Spinal cord (tissue), 9 donors: ENCODE measurements at regions not wholly inside any gene's neighbourhood (a gene's known extent, or its start where the extent isn't known, plus 50 kb on each side); places are given as distances from the start of the nearest gene placed in this dataset.

ENCODE experiments used
- DNase-seq, 6 donors: peaks; one replicate each; pipeline versions ENCODE4 v3.0.0 to v3.0.0-alpha.2; 2013 to 2015; ENCODE audit warnings: low spot score in 6 of 6, low read depth in 4 of 6
- H3K27ac ChIP-seq: one replicate; pipeline ENCODE4 v1.5.1; 2013; ENCODE audit warnings: low read depth, low read length, control low read depth
- H3K27me3 ChIP-seq: one replicate; pipeline ENCODE4 v1.6.1; 2013; ENCODE audit warnings: low read length; ENCODE audit not compliant: control insufficient read depth, insufficient read depth
- H3K36me3 ChIP-seq: one replicate; pipeline ENCODE4 v1.6.1; 2013; ENCODE audit warnings: low read length; ENCODE audit not compliant: control insufficient read depth, insufficient read depth
- H3K4me1 ChIP-seq: one replicate; pipeline ENCODE4 v1.6.1; 2013; ENCODE audit warnings: low read length; ENCODE audit not compliant: control insufficient read depth, insufficient read depth
- H3K4me3 ChIP-seq: one replicate; pipeline ENCODE4 v1.5.1; 2013; ENCODE audit warnings: low read depth, low read length, control low read depth
- H3K9me3 ChIP-seq: one replicate; pipeline ENCODE4 v1.6.1; 2013; ENCODE audit warnings: low read length; ENCODE audit not compliant: control insufficient read depth, insufficient read depth
- WGBS: methylation state at CpG from one replicate; pipeline ENCODE4 v1.1.5; 2013; ENCODE audit warnings: missing lambda C conversion rate; ENCODE audit not compliant: insufficient coverage; 5-methylcytosine and 5-hydroxymethylcytosine counted together
- donor health status: healthy.

DNA sequence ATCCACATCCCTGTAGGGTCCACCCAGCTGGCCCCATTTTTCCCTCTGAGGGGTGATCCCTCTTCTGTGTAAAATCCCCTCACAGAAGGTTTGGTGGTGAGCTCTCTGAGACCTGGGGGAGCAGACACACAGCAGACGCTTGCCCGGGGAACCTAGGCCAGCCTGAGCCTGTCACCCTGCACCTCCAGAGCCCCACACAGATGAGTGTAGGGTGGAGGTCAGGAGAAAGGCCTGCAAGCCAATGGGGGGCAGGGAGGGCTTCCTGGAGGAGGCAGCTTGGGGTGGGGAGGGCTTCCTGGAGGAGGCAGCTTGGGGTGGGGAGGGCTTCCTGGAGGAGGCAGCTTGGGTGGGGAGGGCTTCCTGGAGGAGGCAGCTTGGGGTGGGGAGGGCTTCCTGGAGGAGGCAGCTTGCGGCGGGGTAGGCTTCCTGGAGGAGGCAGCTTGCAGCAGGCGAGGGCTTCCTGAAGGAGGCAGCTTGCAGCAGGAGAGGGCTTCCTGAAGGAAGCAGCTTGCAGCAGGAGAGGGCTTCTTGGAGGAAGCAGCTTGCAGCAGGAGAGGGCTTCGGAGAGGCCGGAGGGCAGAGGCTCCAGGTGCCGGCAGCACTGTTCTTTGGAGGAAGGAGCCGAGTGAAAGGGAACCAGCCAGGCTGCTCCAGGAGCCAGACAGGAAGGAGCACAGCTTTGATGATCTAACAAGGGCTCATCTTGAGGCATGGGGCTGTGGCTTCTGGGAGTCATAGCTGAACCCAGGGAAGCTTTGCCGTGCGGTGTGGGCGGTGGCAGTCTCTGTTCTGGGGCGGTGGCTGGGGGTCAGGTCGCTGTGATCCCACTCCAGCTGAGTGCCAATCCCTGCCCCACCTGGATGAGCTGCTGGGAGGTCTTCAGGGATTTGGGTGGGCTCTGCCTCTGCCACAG is 83.7 kb upstream of the ZNF469 start:
- Histone ChIP-seq H3K27me3 (no peaks in the 10 kb centered on the region), H3K36me3 (peaks cover 3% of the 10 kb centered on the region), H3K27ac (no peak overlapping the region), H3K9me3 (no peaks in the 10 kb centered on the region), H3K4me1 (peaks cover 19% of the 10 kb centered on the region), H3K4me3 (no peak overlapping the region)
- no peak for DNase-seq
- 79% methylated on average over 12 of the region's 14 CpGs for WGBS

DNA sequence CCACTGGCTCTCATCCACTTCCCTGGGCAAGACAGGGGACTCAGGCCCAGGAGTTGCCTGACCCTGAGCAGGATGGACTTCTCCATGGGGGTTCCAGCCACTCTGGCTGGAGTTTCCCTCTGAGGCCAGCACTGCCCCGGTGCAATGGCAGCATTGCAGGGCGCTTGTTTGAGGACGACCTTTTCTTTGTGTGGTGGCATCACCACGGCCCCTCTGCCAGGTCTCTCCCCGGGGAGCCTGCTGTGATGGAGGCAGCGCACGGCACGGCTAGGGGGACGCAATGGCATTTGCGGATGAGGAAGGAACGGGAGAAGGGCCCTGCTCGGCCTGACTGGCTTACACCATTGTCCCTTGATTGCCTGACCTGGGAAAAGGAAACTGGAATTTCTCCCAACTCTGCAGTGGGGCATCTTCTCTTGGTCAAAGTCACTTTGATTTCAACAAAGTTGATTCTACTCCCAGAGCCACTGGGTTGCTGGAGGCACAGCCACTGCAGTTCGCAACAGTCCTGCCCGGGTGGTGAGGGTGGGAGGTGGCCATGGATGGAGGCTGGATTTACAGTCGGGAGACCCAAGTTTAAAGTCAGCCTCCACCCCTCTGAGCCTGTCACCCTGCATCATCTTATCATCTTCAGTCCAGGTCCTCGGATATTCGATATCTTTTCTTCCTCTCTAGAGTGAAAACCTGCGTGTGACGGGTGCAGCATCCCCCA is 82.9 kb upstream of the ZNF469 start:
- Histone ChIP-seq H3K36me3 (peaks cover 3% of the 10 kb centered on the region), H3K4me3 (no peak overlapping the region), H3K4me1 (peaks cover 26% of the 10 kb centered on the region), H3K9me3 (no peaks in the 10 kb centered on the region), H3K27ac (no peak overlapping the region), H3K27me3 (no peaks in the 10 kb centered on the region)
- 86% methylated on average over 17 of the region's 19 CpGs for WGBS
- no peak for DNase-seq

DNA sequence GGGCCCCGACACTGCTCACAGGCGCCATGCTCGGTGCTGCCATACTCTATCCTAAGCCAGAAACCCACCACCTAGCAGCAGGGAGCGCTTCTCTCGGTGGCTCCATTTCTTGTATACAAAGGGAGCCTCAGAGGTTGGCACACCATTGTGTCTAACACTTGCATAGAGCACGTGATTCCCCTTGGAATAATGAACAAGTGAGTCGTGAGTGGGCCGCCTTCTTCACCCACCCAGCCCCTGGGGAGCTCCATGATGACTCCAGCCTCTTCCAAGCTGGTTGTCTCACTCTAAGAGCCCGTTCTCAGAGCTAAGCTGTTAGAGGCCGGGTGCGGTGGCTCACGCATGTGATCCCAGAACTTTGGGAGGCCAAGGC is 82.3 kb upstream of the ZNF469 start:
- peaks cover 23% of the 10 kb centered on the region for H3K4me1 ChIP-seq
- H3K9me3 ChIP-seq: no peaks in the 10 kb centered on the region
- no peaks in the 10 kb centered on the region for H3K27me3 ChIP-seq
- 79% methylated on average over 12 of the region's 12 CpGs for WGBS
- no peak overlapping the region for H3K4me3 ChIP-seq
- no peak overlapping the region for H3K27ac ChIP-seq
- H3K36me3 ChIP-seq: peaks cover 3% of the 10 kb centered on the region
- DNase-seq: no peak

DNA sequence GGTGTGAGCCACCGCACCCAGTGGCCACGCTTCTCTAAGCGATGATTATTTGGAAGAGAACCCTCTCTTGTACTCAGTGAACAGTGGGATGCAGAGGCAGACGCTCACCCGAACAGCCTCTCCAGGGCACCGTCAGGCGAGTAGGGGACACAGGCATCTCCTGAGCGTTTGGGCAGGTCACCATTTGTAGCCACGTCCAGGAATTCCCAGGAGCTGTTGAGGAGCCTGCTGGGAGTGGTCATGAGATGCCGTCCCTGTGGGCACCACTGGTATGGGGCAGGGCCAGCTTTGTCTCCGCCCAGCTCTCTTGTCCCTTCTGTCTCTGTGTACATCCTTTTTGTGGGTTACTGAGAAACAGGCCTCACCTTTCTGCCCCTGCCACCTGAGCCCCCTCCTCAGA is 81.3 kb upstream of the ZNF469 start:
- Histone ChIP-seq H3K4me1 (peaks cover 19% of the 10 kb centered on the region), H3K36me3 (peaks cover 3% of the 10 kb centered on the region)
- 90% methylated on average over 11 of the region's 11 CpGs for WGBS

DNA sequence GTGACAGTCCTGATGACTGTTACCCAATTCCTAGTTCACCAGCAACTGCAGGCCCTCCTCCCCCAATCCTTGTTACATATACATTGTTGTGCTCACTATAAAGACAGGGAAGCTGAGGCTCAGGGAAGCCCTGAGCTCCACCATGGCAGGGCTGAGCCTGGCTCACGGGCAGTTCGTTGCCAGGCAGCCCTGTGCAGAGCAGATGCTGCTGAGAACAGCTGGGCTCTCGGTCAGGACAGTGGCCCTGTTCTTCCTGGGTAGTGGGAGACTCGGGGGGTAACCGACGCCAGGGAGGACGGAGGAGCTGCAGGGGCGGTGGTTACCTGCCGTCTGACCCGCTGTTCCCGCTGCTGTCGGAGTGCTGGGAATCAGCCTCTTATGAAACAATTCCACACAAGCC is 80.9 kb upstream of the ZNF469 start:
- peaks cover 20% of the 10 kb centered on the region for H3K4me1 ChIP-seq
- H3K27me3 ChIP-seq: no peaks in the 10 kb centered on the region
- no peaks in the 10 kb centered on the region for H3K9me3 ChIP-seq
- H3K36me3 ChIP-seq: peaks cover 3% of the 10 kb centered on the region
- H3K27ac ChIP-seq: no peak overlapping the region
- no peak overlapping the region for H3K4me3 ChIP-seq
- 55% methylated on average over 7 of the region's 12 CpGs for WGBS
- no peak for DNase-seq

More for the DNA sequence above, 81.3 kb upstream of the ZNF469 start:
- DNase-seq: no peak
- H3K9me3 ChIP-seq: no peaks in the 10 kb centered on the region
- H3K27ac ChIP-seq: no peak overlapping the region
- no peaks in the 10 kb centered on the region for H3K27me3 ChIP-seq
- H3K4me3 ChIP-seq: no peak overlapping the region

DNA sequence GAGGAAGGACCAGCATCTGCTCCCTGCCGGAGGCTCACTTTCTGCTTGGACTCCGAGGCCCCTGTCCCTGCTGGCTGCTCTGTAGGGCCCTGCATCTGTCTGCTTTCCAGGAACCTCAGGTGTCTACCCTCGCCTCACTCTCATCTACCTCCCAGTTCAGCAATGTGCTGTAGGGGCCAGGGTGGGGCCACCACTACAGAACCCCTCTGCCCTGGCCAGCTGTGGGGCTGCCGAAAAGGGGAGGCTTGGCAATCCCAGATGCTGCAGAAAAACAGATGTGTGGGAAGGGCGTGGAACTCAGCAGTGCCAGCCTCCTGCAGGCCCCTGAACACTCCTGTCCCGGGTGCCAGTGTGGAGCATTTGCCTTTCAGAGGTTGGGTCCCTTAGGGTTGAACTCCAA is 80.1 kb upstream of the ZNF469 start:
- Histone ChIP-seq H3K27me3 (no peaks in the 10 kb centered on the region), H3K27ac (no peak overlapping the region), H3K9me3 (no peaks in the 10 kb centered on the region), H3K36me3 (peaks cover 3% of the 10 kb centered on the region), H3K4me3 (no peak overlapping the region), H3K4me1 (peaks cover 20% of the 10 kb centered on the region)
- no peak for DNase-seq
- 81% methylated on average over 6 of the region's 6 CpGs for WGBS

DNA sequence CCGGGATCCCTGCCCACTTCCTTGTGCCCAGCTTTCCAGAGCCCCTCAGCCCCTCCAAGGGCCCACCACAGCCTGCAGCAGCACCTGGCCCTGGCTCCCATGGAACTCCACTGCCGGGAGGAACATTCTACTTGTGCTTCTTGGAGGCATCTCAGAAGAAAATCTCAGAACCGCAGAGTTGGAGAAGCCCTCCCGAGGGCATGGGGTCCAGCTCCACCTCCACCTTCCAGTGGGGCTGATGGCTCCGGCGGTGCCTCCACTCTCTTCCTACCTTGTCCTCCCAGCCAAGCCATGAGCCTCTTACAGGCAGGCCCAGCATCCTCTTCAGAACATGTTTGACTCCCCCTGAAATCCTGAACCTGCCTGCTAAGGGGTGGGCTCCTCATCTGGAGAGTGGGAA is 79.4 kb upstream of the ZNF469 start:
- WGBS: 79% methylated on average over 6 of the region's 6 CpGs
- H3K27ac ChIP-seq: no peak overlapping the region

DNA sequence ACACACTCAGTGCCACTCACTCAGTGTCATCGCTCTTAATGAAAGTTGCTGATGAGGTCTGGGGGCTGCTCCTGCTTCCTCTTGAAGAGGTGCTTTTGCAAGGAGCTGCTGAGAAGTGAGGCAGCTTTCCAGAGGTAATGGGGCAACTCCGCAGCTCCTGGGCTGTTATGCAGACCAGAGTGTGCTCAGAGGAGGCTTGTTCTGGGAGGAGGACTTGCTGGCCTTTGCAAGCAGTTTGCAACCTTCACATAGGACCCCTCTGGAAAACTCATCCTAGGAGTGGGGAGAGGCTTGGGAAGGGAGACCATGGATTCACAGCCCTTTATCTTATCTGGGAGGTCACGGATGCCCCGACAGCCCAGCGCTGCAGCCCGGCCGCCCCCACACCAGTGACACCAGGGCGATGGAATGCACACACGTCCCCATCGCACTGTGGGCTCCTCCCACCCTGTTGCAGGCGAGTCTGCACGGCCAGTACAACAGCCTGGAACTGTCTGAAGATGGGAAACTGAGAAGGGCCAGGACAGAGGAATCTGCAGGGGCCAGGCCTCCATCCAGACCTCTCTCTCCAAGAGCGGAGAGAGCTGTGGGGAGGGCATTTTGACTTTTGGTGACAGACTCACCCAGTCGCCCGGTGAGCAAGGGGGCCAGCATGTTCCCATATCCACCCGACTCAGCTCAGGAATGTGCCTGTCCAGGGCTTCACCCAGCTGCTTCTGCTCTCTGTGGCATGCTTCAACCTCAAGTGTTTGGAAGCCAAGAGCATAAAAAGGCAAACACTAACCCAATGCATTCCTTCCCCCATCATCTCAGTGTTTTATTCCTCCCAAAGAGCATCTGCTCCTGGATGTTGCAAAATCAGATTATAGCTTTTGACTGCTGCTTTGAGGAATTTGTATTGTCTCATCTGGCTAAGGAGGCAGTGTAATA is 78.6 kb upstream of the ZNF469 start:
- H3K4me3 ChIP-seq: no peak overlapping the region
- no peak overlapping the region for H3K27ac ChIP-seq
- H3K4me1 ChIP-seq: peaks cover 20% of the 10 kb centered on the region
- peaks cover 3% of the 10 kb centered on the region for H3K36me3 ChIP-seq
- H3K9me3 ChIP-seq: no peaks in the 10 kb centered on the region
- 63% methylated on average over 15 of the region's 16 CpGs for WGBS
- H3K27me3 ChIP-seq: no peaks in the 10 kb centered on the region
- no peak for DNase-seq

More for the DNA sequence above, 79.4 kb upstream of the ZNF469 start:
- DNase-seq: no peak
- H3K27me3 ChIP-seq: no peaks in the 10 kb centered on the region
- H3K4me1 ChIP-seq: peaks cover 20% of the 10 kb centered on the region
- H3K36me3 ChIP-seq: peaks cover 3% of the 10 kb centered on the region
- H3K9me3 ChIP-seq: no peaks in the 10 kb centered on the region
- H3K4me3 ChIP-seq: no peak overlapping the region

DNA sequence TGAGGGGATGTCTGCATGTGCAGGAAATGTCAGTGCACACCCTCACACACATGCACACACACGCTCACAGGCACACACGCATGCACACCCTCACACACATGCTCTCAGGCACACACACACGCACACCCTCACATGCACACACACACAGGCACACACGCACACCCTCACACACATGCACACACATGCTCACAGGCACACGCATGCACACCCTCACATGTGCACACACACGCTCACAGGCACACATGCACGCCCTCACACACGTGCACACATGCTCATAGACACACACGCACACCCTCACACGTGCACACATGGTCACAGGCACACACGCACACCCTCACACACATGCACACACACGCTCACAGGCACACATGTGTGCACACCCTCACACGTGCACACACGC is 77.6 kb upstream of the ZNF469 start:
- Histone ChIP-seq H3K4me3 (no peak overlapping the region), H3K36me3 (peaks cover 3% of the 10 kb centered on the region), H3K27ac (no peak overlapping the region), H3K9me3 (no peaks in the 10 kb centered on the region), H3K4me1 (peaks cover 20% of the 10 kb centered on the region), H3K27me3 (no peaks in the 10 kb centered on the region)
- WGBS: 88% methylated on average over 13 of the region's 14 CpGs
- DNase-seq: no peak
